SU-DHL-6 (cell line): ENCODE measurements at regions not wholly inside any gene's neighbourhood (a gene's known extent, or its start where the extent isn't known, plus 50 kb on each side); places are given as distances from the start of the nearest gene placed in this dataset.

ENCODE experiments used
- H2AFZ ChIP-seq: fragments of 200-600 bp; sonication (generic); 2 replicates; pipeline ENCODE4 v1.6.1; 2014; ENCODE audit warnings: low read depth, mild to moderate bottlenecking, moderate library complexity, mixed read lengths, antibody characterized with exemption, low read length; ENCODE audit not compliant: severe bottlenecking
- H3F3A ChIP-seq: fragments of 200-600 bp; shearing (Covaris generic); 2 replicates; pipeline ENCODE4 v1.6.0; 2016; ENCODE audit warnings: antibody characterized with exemption, mild to moderate bottlenecking; ENCODE audit not compliant: insufficient read depth
- H3K27ac ChIP-seq: fragments of 200-600 bp; sonication (generic); 2 replicates; pipeline ENCODE4 v1.5.1; 2016; ENCODE audit warnings: low read depth, mild to moderate bottlenecking, low read length, moderate library complexity, mixed read lengths
- H3K27me3 ChIP-seq: fragments of 200-600 bp; sonication (generic), shearing (Covaris generic); 2 replicates; pipeline ENCODE4 v1.6.0; 2014; ENCODE audit warnings: mild to moderate bottlenecking, low read length
- H3K36me3 ChIP-seq: fragments of 200-600 bp; sonication (generic); 2 replicates; pipeline ENCODE4 v1.6.1; 2014; ENCODE audit warnings: mild to moderate bottlenecking, low read length, mixed read lengths
- H3K4me2 ChIP-seq: fragments of 300-600, 200-600 bp; shearing (Covaris generic), sonication (generic); 2 replicates; pipeline ENCODE4 v1.6.0; 2014; ENCODE audit warnings: low read length, low read depth, mild to moderate bottlenecking; ENCODE audit not compliant: poor library complexity, severe bottlenecking
- H3K4me3 ChIP-seq: fragments of 200-600 bp; sonication (generic); 2 replicates; pipeline ENCODE4 v1.5.1; 2014; ENCODE audit warnings: antibody characterized with exemption, low read length, mild to moderate bottlenecking, mixed read lengths; ENCODE audit not compliant: insufficient read depth, poor library complexity, severe bottlenecking
- H3K79me2 ChIP-seq: fragments of 200-600 bp; sonication (generic); 2 replicates; pipeline ENCODE4 v1.6.1; 2014; ENCODE audit warnings: mild to moderate bottlenecking, low read length, moderate library complexity; ENCODE audit not compliant: insufficient read depth
- H3K9ac ChIP-seq: fragments of 200-600 bp; sonication (generic); 2 replicates; pipeline ENCODE4 v1.7.0; 2014; ENCODE audit warnings: mild to moderate bottlenecking, low read length
- H3K9me2 ChIP-seq: fragments of 200-600 bp; sonication (generic); replicated peaks from 2 replicates; pipeline ENCODE4 v1.6.1; 2014; ENCODE audit warnings: low read length; ENCODE audit not compliant: insufficient read depth
- H3K9me3 ChIP-seq: fragments of 200-600 bp; sonication (generic); 2 replicates; pipeline ENCODE4 v1.6.1; 2014; ENCODE audit warnings: low read length, mixed read lengths; ENCODE audit not compliant: insufficient read depth
- H4K20me1 ChIP-seq: fragments of 200-600 bp; sonication (generic); 2 replicates; pipeline ENCODE4 v1.6.1; 2014; ENCODE audit warnings: low read depth, mild to moderate bottlenecking, antibody characterized with exemption, low read length, moderate library complexity, mixed read lengths
- EZH2phosphoT487 ChIP-seq: fragments of 200-600 bp; sonication (generic), shearing (Covaris generic); conservative IDR thresholded peaks from 2 replicates; pipeline ENCODE4 v1.6.1; 2018; ENCODE audit warnings: mild to moderate bottlenecking, antibody characterized with exemption, low read length, moderate library complexity, mixed read lengths
- TF ChIP-seq, protein P1 (sequence below): fragments of 200-600 bp; sonication (generic); IDR thresholded peaks from one replicate; pipeline ENCODE4 v1.5.1; 2017; ENCODE audit warnings: antibody characterized with exemption, mild to moderate bottlenecking, low read length, moderate library complexity; ENCODE audit not compliant: insufficient read depth, poor library complexity, severe bottlenecking

DNA sequence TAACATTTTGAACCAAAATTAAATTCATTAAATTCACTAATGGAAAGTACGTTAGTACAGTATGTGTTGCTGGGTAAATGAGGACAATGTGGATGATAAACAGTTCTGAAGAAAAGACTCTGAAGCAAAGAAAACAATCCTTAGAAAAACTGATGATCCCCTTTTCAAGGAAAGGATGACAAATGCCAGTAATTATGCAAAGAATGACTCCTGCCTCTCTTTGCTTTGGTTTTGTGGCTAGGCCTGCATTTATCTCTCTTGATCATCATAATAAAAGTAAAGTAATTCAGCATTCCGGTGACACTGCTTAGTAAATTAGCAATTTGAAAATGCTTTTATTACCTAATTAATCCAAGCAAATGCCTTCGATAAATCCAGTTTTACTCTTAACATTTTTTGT, 652.2 kb upstream of the DIPK2B start:
- H3K4me2 ChIP-seq, result no peak overlapping the region
- H3K9me2 ChIP-seq, result no peaks in the 10 kb centered on the region
- no peak overlapping the region for H2AFZ ChIP-seq
- H3K9me3 ChIP-seq, result no peaks in the 10 kb centered on the region
- H3F3A ChIP-seq, result no peaks in the 10 kb centered on the region; the same call in 1 of the 2 replicates
- H3K9ac ChIP-seq, result no peak overlapping the region
- no peak overlapping the region for H3K27ac ChIP-seq
- no peaks in the 10 kb centered on the region for H3K36me3 ChIP-seq
- H4K20me1 ChIP-seq, result no peaks in the 10 kb centered on the region
- no peak overlapping the region for H3K4me3 ChIP-seq
- TF ChIP-seq, protein P1, sequence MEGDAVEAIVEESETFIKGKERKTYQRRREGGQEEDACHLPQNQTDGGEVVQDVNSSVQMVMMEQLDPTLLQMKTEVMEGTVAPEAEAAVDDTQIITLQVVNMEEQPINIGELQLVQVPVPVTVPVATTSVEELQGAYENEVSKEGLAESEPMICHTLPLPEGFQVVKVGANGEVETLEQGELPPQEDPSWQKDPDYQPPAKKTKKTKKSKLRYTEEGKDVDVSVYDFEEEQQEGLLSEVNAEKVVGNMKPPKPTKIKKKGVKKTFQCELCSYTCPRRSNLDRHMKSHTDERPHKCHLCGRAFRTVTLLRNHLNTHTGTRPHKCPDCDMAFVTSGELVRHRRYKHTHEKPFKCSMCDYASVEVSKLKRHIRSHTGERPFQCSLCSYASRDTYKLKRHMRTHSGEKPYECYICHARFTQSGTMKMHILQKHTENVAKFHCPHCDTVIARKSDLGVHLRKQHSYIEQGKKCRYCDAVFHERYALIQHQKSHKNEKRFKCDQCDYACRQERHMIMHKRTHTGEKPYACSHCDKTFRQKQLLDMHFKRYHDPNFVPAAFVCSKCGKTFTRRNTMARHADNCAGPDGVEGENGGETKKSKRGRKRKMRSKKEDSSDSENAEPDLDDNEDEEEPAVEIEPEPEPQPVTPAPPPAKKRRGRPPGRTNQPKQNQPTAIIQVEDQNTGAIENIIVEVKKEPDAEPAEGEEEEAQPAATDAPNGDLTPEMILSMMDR, result no peak
- no peak for TF ChIP-seq EZH2phosphoT487
- peaks cover 4% of the 10 kb centered on the region for H3K79me2 ChIP-seq
- no peaks in the 10 kb centered on the region for H3K27me3 ChIP-seq

DNA sequence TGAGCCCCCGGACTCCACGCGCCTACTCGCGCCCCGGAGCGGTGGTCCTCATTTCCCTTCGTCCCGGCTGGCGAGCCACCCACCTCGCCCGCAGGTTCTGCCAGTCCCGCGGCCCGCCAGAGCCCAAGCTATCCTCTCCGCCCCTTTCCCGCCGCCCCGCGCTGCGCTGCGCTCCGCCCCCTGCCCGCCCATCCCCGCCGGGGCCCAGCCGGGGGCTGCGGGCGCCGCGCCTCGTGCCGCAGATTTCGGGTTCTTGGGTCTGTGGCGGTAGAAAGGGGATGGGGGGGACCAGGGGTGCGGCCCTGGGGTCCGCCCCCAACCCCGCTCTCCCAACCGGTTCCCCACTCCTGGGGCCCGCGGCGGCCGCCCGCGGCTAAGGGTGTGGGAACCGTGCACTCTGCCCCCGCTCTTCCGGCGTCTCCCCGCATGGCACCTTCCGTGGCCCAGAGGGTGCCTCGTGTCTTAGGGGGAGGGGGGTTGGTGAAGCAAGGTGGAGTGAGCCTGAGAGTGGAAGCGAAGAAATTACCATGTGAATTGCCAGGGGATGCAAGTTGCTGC, 650.8 kb upstream of the DIPK2B start:
- TF ChIP-seq, protein P1, result no peak
- TF ChIP-seq EZH2phosphoT487, result no peak
- peak overlapping the region; percentile 71 for H3K9ac ChIP-seq
- no peaks in the 10 kb centered on the region for H3K9me3 ChIP-seq
- no peaks in the 10 kb centered on the region for H3K27me3 ChIP-seq
- peak overlapping the region; percentile 67 for H3K4me2 ChIP-seq
- no peak overlapping the region for H3K27ac ChIP-seq
- peaks cover 4% of the 10 kb centered on the region for H3K79me2 ChIP-seq
- H3F3A ChIP-seq, result no peaks in the 10 kb centered on the region; the same call in 1 of the 2 replicates
- no peaks in the 10 kb centered on the region for H3K36me3 ChIP-seq
- peak overlapping the region; percentile 87 for H2AFZ ChIP-seq
- H3K4me3 ChIP-seq, result peak overlapping the region; percentile 67
- no peaks in the 10 kb centered on the region for H3K9me2 ChIP-seq
- H4K20me1 ChIP-seq, result no peaks in the 10 kb centered on the region

DNA sequence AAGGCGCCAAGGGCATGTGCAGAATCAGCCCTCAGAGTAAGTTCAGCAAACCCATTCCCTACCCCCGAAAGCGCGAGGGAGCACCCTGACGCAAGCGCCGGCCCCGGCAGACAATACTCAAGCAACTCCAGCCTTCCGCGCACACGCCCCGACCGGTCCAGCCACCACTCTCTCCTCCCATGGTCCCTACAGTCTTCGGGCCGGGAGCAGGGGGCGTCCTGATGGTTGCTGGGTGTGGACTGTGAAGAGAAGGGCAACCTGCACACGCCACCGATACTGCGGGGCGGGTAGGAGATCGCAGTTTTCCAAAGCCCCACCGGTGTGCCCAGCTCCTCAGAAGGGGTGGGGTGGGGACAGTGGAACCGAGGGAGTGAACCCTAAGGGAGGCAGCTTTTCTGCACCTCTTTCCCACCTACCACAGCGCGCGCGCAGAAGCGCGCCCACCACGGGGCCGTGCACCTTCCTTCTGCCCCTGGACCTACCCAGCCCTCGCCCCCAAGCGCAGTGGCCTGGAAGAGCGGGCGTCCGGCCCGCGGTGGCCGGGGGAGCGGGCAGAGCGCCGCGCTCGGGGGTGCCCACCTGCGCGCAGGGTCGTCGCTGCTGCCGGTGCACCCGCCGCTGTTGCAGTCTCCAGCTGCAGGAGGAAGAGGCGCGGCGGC, 650.2 kb upstream of the DIPK2B start:
- no peaks in the 10 kb centered on the region for H3K9me3 ChIP-seq
- peak overlapping the region; percentile 67 for H3K4me3 ChIP-seq
- H3K4me2 ChIP-seq, result peak overlapping the region; percentile 67
- H3K36me3 ChIP-seq, result no peaks in the 10 kb centered on the region
- peaks cover 4% of the 10 kb centered on the region for H3K79me2 ChIP-seq
- peak overlapping the region; percentile 87 for H2AFZ ChIP-seq
- H3K27me3 ChIP-seq, result no peaks in the 10 kb centered on the region
- no peak overlapping the region for H3K27ac ChIP-seq
- no peaks in the 10 kb centered on the region for H3K9me2 ChIP-seq
- peak overlapping the region; percentile 71 for H3K9ac ChIP-seq
- no peaks in the 10 kb centered on the region; the same call in 1 of the 2 replicates for H3F3A ChIP-seq
- H4K20me1 ChIP-seq, result no peaks in the 10 kb centered on the region
- TF ChIP-seq EZH2phosphoT487, result no peak
- TF ChIP-seq, protein P1, result no peak
